HT1080 (cell line): ENCODE measurements at regions not wholly inside any gene's neighbourhood (a gene's known extent, or its start where the extent isn't known, plus 50 kb on each side); places are given as distances from the start of the nearest gene placed in this dataset.

Source experiments
- DNase-seq: peaks from one replicate; pipeline ENCODE4 v3.0.0-alpha.2; 2015; ENCODE audit warnings: low read depth

DNA sequence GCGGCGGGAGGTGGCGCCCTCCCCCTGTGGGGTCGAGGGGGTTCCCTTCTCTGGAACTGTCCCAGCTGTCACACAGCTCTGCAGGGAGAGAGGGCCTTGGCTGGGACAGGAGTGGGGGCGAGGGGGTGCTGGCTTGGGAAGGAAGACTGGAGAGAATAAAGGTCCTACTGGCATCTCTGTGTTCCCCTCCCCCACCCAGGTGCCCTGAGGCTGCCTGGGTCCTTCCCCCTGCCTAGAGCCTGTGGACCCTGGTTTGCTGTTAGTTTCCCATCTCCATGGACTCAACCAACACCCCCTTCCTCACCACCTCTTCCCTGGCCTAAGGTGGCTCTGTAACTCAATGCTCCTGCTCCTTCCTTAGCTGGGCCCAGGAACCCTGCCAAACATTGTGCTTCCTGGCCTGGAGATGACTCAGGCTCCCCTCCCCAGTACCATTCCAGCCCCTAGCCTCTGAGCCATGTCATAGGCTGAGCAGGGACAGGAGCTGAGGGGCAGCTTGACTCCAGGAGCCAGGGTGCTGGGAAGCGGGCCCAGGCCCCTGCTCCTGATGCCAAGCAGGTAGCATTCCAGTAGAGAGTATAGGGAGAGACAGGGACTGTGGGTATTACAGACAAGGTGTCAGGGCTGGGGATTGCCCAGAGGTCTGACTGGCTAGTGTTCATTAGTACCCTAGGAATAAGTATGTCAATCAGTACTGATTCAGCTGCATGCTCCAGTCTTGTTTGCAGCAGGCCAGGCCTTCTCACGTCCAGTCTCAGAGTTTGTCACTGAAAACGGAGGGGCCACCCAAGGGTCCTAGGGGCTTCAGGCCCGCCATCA lies 100.7 kb downstream of the EFNB1 start:
- peak; percentile 86 for DNase-seq

DNA sequence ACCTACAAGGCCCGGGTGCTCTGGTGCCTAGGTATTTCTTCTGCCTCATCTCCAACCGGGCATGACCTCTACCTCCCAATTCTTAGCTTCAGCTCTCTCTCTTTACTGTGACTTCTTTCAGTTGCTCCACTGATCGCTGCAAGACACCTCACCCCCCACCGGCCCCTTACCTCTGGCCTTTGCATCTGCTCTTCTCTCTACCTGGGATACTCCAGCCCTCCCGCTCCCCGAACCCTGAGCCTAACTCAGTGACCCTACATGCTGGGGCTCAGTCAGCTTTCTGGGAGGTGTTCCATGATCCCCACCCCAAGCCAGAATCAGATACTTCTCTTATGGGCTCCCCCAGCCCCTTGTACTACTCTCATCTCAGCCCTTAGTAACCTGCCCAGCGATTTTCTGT lies 99.6 kb downstream of the EFNB1 start:
- no peak for DNase-seq

DNA sequence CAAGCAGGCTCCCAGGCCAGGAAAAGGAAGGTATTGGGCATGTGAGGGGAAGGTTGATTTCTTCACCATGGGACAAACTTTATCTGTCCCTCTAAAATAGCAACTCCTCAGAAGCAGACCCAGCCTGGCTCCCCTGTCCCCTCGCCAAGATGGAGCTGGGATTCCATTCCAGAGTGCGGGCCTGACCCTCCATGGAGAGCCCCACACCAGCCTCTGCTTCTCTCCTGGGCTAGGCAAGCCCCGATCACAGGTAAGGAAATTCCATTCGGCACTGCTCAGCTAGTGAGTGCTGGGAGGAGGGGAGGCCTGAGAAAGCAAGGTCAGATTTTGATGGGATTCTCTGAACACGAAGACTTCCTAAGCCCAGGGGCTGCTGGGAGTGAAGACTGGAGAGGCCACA lies 98.4 kb downstream of the EFNB1 start:
- DNase-seq: no peak

DNA sequence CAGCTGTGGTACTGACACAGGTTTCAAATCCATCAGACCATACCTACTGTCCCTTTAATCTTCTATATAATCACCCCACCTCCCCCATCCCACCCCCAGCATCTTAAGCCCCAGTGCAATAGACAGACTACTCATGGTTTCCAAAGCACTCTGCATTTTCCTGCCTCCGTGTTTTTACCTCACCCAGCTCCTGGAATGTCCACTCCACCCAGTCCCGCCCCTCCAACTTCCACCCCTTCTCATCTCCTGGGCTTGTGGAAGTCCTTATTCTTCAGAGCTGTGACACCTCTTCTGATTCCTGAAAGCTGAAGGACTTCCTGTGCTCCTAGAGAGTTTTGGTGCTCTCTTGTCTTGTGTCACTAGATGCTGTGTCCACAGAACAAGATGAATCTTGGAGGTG lies 94.3 kb downstream of the EFNB1 start:
- no peak for DNase-seq

DNA sequence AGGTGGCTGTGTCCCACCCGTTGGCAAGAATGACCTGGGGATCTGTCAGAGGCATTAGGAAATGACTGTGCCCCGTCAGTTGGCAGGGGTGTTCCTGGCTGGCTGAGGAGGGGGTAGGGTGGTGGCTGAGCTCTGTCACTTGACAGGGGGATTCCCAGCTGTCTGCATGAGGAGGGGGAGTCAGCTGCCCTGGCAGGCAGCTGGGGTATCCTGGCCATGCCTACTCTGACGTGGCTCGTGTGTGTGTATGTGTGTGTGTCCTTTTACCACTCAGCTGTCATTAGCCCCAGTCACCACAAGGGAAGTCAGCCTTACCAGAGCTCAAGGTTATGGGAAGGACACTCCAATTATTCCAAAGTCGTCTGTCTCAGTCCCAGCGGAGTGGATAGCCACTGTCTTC lies 93.2 kb downstream of the EFNB1 start:
- no peak for DNase-seq

DNA sequence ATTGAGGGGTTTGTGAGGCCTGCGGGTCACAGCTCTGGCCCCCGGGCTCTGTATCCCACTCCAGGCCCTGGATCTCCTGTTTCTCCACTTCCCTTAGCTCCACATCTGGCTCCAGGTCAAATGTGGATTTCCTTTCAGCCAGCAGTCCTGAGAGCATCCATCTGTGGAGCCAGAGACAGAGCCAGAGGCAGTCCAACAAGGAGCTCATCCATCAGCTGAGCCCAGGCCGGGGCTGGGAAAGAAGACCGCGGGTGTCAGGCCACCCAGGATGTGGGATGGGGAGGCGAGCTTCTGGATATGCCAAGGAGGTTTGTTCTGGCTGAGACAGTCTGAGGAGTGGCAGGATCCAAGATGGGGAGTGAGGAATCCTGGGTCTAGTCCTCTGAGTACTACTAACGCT lies 91.7 kb downstream of the EFNB1 start:
- DNase-seq: no peak

DNA sequence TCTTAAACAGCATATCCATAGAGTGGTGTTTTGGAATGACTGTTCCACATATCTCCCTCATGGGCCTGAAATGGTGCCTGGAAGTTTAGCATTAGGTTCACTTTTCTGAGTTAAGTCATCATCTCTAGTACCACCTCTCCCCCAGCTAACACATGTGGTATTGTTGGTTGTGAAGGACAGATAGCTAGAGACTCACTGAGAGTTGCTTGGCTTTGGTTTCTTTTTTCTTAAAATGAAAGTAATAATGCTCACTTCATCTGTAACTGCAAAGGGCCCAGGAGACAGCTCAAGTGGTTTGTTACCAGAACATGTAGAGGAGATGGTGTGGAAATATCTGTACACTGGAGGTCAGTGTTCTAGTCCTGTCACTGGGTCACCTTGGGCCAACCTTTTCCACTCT lies 90.9 kb downstream of the EFNB1 start:
- no peak for DNase-seq

DNA sequence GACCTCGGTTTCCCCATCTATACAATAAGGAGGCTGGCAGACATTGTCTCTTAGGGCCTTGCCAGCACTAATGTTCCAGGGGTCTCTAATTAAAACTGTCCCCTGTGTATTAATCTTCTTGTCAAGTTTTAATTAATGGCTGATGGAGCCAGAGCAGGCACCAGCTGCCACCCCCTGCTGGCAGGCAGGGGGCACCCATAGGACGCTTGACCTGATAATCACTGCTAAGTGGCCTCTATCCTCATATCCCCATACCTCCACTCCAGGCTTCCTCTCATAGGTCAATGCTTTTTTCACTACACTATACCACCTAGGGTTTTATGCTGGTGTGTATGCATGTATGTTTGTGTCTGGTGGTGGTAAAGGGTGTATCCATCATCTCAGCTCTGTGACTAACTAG lies 89.4 kb downstream of the EFNB1 start:
- DNase-seq: no peak

DNA sequence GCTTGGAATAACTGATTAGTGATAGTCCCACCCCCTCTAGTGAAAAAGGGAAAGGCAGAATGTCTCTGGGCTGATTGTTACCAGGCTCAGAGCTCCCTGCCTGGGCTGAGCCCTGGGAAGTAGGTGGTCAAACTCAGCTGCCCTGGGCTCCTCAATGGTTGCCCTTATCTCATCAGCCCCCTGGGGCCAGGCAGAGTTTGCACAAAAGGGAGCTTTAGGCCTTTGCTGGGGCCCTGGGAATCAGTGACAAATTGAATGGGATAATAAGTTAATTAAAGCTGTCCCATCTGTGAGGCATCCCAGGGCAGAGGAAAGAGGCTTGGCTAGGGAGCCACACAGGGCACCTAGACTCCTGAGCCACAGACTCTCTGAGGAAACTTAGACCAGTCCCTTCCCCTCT lies 89.0 kb downstream of the EFNB1 start:
- no peak for DNase-seq

DNA sequence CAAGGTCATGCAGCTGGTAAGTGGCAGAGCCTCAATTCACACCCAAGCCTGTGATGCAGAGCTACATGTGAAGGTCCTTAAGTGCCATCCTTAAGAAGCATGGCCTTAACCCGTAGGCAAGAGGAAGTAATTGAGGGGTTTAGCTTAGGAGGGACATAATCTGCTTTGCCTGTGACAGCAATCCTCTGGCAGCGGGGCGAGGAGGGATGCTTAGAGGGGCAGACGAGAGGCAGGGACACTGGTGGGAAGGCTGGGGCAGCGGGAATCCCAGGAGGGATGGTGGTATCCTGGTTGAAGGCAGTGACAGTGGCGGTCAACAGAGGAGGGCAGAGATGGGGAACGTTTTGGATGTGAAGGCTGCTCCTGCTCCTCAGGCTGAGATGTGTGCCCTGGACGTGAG lies 88.1 kb downstream of the EFNB1 start:
- no peak for DNase-seq

DNA sequence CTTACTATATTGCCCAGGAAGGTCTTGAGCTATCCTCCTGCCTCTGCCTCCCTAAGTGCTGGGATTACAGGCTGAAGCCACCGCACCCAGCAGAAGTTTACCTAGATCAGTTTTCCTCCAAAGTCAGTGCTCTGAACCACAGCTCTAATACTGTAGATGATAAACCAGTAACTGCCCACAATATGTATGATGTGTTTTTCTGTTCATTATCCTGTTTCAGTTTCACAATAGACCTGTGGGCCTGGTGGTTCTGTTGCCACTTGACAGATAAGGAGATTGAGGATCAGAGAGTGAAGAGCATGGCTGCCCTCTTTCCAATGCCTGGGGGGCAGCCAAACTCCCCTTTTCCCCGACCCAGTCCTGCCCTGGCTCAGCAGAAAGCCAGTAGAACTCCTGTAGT lies 87.0 kb downstream of the EFNB1 start:
- DNase-seq: no peak

DNA sequence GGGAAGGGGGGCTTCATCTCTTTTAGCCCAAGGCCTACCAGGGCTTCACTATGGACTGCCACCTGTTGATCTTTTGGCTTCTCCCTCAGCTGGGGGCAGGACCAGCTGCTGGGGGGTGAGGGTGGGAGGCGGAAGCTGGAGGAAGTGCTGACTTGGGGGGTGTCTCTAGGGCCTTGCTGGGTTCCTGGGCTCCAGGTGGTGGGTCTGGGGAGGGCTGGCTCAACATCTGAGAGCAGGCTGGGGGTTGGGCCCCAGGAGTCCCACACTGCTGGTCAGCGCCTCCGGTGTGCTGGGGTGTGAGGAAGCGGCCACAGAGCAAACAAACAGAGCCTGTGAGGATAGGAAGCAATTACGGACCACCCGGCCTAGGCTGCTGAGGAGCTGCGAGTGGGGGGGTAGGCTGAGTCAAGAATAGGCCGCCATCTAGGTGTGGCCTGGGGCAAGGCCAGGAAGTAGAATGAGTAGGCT lies 85.7 kb downstream of the EFNB1 start:
- DNase-seq: no peak

DNA sequence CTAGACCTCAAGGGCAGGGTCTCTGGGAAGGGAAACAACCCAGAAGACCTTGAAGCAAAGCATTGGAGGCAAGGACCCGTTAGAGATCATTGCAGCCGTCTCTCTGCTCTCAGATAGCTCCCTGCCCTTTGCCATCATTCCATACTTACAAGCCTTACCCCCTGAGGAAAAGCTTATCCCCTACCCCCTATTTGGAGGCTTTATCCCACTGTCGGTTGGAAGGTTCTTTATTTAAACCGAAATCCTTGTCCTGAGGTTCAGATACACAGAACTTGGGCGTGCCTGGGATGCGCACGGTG lies 84.4 kb downstream of the EFNB1 start:
- no peak for DNase-seq

DNA sequence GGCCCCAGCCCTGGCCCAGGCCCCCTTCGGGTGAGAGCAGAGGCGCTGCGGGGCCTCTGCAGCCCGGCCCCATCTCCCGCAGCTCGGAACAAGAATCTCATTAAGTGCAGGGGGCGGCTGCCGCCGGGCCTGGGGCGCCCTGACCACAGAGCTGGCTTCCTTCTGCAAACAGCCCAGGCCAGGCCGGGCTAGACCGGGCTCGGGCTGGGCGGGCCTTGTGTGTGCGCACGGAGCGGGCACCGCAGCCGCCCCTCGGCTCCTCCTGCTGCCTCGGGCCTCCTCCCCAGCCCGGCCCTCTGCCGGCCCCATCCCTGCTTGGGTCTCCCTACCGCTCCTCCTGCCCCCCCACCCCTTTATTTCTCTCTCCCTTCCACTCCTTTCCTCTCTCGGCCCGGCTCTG lies 83.3 kb downstream of the EFNB1 start:
- no peak for DNase-seq

DNA sequence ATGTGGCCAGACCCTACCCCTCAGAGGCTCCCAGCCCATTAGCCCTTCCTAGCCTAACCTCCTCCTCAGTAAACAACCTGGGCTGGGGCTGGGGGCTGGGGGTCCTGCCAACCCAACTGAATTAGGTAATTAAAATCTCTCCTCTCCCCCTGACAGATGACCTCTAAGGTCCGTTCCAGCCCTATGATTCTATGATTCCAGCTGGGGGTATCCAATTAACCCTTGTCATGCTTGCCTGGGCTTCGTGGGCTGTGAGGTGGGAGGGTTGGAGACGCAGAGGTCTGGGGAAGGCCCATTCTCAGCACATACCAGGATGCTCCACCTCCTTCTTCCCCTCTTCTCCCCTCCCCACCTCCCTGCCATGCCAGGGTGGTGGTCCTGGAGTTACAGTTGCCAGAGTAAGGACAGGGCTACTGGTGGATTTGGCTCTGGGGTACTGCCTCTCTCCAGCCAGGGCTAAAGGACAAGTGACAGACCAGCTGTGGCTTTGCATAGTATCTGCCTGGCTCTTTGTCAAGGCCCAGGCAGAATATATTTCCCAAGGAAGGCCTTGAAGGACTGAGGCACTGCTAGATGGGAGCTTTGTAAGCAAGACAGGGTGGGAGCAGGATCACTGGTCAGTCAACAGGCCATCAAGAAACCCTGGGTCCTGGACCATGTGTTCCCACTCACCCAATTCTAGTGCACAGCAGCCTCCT lies 82.1 kb downstream of the EFNB1 start:
- DNase-seq: no peak

DNA sequence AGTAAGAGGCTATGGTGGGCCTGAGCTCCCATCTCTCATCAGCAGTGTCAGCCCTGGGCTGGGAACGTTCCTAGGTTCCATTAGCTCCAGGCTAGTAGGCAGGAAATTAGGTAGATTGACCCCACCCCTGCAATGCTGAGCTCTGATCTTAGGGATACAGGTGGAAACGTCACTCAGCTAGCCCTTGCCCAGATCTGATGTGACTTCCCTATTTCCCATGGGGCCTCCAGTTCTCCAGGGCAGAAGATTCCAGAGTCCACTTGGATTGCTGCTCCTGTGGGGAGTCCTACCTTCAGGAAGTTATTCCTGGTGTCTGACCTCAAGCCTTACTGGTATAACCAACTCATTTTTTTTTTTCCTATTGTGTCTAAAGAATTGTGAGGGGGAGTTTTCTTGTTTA lies 81.1 kb downstream of the EFNB1 start:
- no peak for DNase-seq

DNA sequence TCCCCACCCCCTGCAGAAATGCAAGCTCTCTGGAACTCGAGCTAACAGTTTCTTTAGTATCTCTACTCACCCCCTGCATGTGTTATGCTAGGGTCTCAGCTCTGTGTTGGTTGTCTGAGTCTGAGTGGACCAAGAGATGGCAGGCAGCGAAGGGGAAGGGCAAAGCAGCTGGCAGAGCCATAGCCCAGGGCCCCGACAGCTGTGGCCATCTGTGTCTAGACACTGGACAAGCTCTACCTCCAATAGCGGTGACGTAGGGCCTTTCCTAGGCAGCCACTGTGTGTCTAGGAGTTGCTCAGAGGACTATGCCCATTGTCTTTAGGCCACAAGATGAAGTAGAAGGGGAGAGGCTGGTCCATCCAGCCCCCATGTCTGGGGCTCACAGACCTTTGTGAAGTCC lies 79.2 kb downstream of the EFNB1 start:
- no peak for DNase-seq

DNA sequence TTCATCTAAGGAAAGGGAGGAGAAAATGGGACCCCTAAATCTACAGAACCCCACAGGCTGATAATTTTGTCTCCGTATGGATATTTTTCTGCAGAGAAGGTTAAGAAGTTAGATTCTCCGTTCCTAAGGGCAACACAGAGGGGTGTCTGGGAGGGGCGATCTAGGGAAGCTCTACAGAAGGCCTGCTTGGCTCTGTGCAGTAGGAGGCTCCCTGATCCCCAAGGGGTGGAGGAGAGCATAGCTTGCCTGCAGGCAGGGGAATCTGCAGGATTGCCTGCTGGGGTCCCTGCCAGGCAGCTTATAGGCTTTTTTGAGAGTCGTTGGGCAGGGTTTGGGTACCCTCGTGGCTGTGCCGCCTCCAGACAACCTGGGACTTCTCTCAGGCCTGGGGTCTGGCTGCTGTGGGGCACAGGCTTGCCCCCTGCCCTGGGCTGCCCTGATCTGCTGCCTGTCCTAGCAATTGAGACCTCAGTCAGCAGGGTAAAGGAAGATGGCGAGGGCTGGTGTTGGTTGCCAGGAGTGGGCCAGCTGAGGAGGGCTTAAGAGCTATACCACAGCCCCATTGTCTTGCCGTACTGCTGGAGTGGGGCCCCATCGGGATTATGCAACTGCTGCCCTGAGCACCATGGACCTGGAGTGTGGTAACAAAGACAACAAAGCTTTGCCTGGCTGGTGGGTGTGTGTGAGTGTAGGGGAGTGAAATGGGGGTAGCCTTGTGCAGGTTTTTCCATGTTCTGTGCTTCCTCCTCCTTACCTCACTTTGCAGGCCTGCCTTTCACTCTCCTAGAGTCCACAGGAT lies 74.1 kb downstream of the EFNB1 start:
- no peak for DNase-seq

DNA sequence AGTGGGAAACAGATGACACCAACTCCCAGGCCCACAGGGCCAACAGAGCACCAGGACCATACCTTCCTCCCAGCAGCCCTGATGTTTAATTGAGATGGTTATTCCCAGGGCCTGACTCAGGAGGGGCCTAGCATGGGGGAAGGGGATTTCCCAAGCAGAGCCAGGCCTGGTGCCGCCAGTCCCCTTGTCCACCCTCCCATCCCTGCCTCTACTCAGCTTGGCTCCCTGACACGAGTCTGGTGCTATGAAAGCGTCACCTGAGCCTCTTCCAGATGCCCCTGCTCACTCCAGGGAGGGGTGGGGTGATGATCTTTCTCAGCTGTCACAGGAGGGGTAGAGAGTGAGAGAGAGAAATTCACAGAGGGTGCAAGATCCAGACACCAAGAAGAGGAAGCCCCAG lies 72.7 kb downstream of the EFNB1 start:
- no peak for DNase-seq

DNA sequence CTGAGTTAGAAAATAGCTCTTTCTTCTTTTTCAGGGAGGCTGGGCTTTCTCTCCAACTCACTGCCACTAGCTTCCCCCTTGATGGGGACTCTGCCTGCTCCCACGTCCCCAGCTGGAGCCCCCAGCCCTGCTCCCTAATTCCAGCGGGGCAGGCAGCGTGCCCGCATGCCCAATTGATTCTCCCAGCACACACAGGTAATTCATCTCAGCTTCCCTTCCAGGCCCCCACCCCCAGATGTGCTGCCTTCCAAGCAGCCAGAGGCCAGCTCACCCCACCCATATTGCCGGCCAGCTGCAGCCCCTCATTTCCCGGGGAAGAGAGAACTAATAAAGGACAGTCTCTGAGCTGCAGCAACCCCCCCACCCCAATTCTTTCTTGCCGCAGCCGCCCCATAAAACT lies 69.8 kb downstream of the EFNB1 start:
- DNase-seq: no peak

DNA sequence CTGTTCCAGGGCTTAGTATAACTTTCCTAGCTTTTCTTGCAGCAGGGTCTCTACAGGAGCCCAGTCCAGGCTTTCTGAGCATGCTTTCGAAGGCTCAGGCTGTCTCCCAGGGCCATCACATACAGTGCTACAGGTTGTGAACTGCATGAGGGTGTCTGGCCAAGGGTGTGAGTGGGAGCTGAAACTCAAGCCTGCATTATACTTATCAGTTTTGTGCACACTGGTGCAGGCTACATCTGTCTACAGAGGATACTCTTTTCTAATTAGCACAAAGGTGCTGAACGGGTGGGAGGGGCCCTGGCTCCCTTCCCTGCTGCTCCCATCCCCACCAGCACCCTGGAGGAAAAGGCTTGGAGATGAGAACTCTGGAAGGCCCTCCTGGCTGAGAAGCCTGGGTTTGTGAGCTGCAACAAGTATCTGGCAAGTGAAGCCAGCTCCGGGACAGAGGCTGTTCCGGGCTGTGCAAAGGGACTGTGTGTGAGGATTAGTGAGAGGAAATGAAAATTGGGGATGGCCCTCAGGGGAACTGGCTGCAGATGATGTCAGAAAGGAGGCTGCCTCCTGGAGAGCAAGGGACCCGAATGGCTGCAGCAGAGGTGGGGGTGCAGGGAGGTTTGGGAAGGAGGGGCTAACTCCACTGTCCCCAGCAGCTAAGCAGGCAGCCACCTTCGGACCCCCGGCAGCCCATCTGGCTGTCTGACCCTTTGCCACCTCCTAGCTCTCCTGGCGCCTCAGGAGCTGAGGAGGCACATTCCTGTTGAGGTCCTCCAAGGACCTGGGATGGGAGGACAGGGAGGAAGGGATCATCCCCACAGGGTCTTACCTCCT lies 68.5 kb downstream of the EFNB1 start:
- no peak for DNase-seq

DNA sequence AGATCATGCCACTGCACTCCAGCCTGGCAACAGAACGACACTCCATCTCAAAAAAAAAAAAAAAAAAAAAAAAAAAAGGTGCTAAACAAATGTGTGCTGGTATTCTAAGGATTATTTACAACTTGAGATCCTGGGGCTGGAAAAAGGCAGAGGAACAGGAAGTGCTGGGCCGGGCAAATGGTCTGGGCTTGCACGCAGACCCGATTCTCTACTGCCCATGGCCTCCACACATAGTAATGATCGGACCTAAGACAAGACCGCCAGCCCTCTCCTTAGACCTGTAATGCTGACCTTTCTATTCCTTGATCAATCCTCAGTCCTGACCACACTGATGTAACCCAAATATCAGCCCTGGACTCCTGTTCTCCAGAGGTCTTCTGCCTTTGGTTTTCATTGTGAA lies 67.8 kb downstream of the EFNB1 start:
- no peak for DNase-seq
